Upper lobe of left lung (tissue), 4 donors: ENCODE measurements at regions not wholly inside any gene's neighbourhood (a gene's known extent, or its start where the extent isn't known, plus 50 kb on each side); places are given as distances from the start of the nearest gene placed in this dataset.

Source experiments
- EP300 ChIP-seq, 4 donors: sonication (generic); formaldehyde crosslinking; IDR thresholded peaks; one replicate each; pipeline ENCODE4 v1.5.1; 2017; ENCODE audit warnings: antibody characterized with exemption in 4 of 4, control low read depth in 2 of 4
- POLR2AphosphoS5 ChIP-seq, 2 donors: sonication (generic); formaldehyde crosslinking; IDR thresholded peaks; one replicate each; pipeline ENCODE4 v1.5.1; 2017; ENCODE audit warnings: antibody characterized with exemption in 2 of 2
- TF ChIP-seq, protein P1 (sequence below), 6 experiments: fragments of 450-650 bp in 4 of 6; fragments of 200-600 bp in 2 of 6; sonication (generic) in 2 of 6; IDR thresholded peaks; one replicate each; pipeline ENCODE4 v1.5.1; 2016 to 2019; ENCODE audit warnings: antibody characterized with exemption in 6 of 6

DNA sequence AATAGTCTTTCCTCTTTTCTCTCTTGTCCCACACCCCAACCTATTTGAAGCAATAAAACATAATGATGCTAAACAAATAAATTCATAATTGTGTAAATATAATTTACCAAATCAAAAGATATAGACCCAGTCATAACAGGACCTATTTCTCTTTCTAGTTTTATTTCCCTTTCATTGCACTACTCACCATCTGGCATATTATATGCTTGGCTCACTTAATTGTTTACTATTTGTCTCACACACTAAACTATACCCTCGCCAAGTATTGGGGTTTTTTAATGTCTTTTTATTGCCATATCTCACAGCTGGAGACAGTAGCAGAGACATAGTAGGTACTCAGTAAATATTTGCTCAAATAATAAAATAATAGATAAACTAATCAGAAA is 597.5 kb upstream of the PCDH15 start:
- TF ChIP-seq, protein P1, sequence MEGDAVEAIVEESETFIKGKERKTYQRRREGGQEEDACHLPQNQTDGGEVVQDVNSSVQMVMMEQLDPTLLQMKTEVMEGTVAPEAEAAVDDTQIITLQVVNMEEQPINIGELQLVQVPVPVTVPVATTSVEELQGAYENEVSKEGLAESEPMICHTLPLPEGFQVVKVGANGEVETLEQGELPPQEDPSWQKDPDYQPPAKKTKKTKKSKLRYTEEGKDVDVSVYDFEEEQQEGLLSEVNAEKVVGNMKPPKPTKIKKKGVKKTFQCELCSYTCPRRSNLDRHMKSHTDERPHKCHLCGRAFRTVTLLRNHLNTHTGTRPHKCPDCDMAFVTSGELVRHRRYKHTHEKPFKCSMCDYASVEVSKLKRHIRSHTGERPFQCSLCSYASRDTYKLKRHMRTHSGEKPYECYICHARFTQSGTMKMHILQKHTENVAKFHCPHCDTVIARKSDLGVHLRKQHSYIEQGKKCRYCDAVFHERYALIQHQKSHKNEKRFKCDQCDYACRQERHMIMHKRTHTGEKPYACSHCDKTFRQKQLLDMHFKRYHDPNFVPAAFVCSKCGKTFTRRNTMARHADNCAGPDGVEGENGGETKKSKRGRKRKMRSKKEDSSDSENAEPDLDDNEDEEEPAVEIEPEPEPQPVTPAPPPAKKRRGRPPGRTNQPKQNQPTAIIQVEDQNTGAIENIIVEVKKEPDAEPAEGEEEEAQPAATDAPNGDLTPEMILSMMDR (IDR thresholded peaks at IDR 0.05): no peak
- TF ChIP-seq POLR2AphosphoS5 (IDR thresholded peaks at IDR 0.05) (no peak), EP300 (IDR thresholded peaks at IDR 0.05) (no peak)
